SK-N-MC (cell line): ENCODE measurements at regions not wholly inside any gene's neighbourhood (a gene's known extent, or its start where the extent isn't known, plus 50 kb on each side); places are given as distances from the start of the nearest gene placed in this dataset.

Experiments used
- FOXP2 ChIP-seq: optimal IDR thresholded peaks from 2 replicates; pipeline ENCODE3; 2011; ENCODE audit warnings: mild to moderate bottlenecking, moderate library complexity; ENCODE audit not compliant: insufficient read depth; ENCODE audit errors: extremely low read length, control extremely low read depth
- POLR2AphosphoS5 ChIP-seq: IDR thresholded peaks from 2 replicates; pipeline ENCODE4 v1.6.1; 2012; ENCODE audit warnings: mild to moderate bottlenecking, low read depth, low read length, borderline replicate concordance

- TF ChIP-seq POLR2AphosphoS5 (no peak), FOXP2 (no peak)
These were observed 192.1 kb upstream of the NCKAP5 start for GRCh38 chr2:133760376-133760775.
